PC-9 (cell line): ENCODE measurements at regions not wholly inside any gene's neighbourhood (a gene's known extent, or its start where the extent isn't known, plus 50 kb on each side); places are given as distances from the start of the nearest gene placed in this dataset.

Experiments
- BruUV-seq: library from RNA; stranded (reverse); fragments of 400-500 nt; replicated peaks from 2 replicates; lab custom pipeline; 2021; lab: Mats Ljungman, UMichigan
- CTCF ChIA-PET: fragments of 300-600 bp; sonication (Branson Sonifier 250); formaldehyde crosslinking; loops from one replicate; lab custom pipeline; 2022; ENCODE audit warnings: antibody characterized with exemption; lab: Charles Lee
- POLR2A ChIA-PET: fragments of 300-600 bp; sonication (Branson Sonifier 250); formaldehyde crosslinking; loops from one replicate; lab custom pipeline; 2022; ENCODE audit warnings: antibody characterized with exemption; ENCODE audit not compliant: unreplicated experiment; lab: Charles Lee
- DNase-seq, 2 experiments: peaks; one replicate each; pipeline versions ENCODE4 v3.0.0 to v3.0.0-alpha.2; 2015 to 2022; ENCODE audit warnings: mixed read lengths in 1 of 2
- H2AFZ ChIP-seq: fragments of 200-600 bp; sonication (generic); 2 replicates; pipeline ENCODE4 v1.8.1; 2017; ENCODE audit warnings: antibody characterized with exemption
- H3F3A ChIP-seq: fragments of 200-600 bp; sonication (generic); 2 replicates; pipeline ENCODE4 v1.8.1; 2017; ENCODE audit warnings: antibody characterized with exemption, mild to moderate bottlenecking, low read depth; ENCODE audit not compliant: insufficient read depth
- H3K27ac ChIP-seq: fragments of 200-600 bp; sonication (generic); 2 replicates; pipeline ENCODE4 v1.6.1; 2016; ENCODE audit warnings: mixed run types
- H3K27me3 ChIP-seq: fragments of 200-600 bp; sonication (generic); 2 replicates; pipeline ENCODE4 v1.6.1; 2016; ENCODE audit warnings: low read depth, mixed run types; ENCODE audit not compliant: insufficient read depth
- H3K36me3 ChIP-seq: fragments of 200-600 bp; sonication (generic); 2 replicates; pipeline ENCODE4 v1.6.1; 2016; ENCODE audit warnings: low read depth, mixed run types
- H3K4me1 ChIP-seq: fragments of 200-600 bp; sonication (generic); replicated peaks from 2 replicates; pipeline ENCODE4 v1.6.1; 2016; ENCODE audit warnings: mixed run types; ENCODE audit not compliant: insufficient read depth
- H3K4me2 ChIP-seq: fragments of 200-600 bp; sonication (generic); 2 replicates; pipeline ENCODE4 v1.6.1; 2017; ENCODE audit warnings: mixed run types
- H3K4me3 ChIP-seq: fragments of 200-600 bp; sonication (generic); 2 replicates; pipeline ENCODE4 v1.6.1; 2016; ENCODE audit warnings: mixed run types
- H3K79me2 ChIP-seq: fragments of 200-600 bp; sonication (generic); 2 replicates; pipeline ENCODE4 v1.6.1; 2017; ENCODE audit warnings: low read depth, mixed run types
- H3K9me2 ChIP-seq: fragments of 200-600 bp; sonication (generic); 2 replicates; pipeline ENCODE4 v1.8.1; 2017; ENCODE audit warnings: mild to moderate bottlenecking; ENCODE audit not compliant: insufficient read depth
- H3K9me3 ChIP-seq: fragments of 200-600 bp; sonication (generic); 2 replicates; pipeline ENCODE4 v1.8.1; 2016; ENCODE audit warnings: low read depth; ENCODE audit not compliant: insufficient read depth
- H4K20me1 ChIP-seq: fragments of 200-600 bp; sonication (generic); 2 replicates; pipeline ENCODE4 v1.8.1; 2017; ENCODE audit not compliant: insufficient read depth
- CTCF ChIP-seq: fragments of 200-600 bp; sonication (generic); conservative IDR thresholded peaks from 2 replicates; pipeline ENCODE4 v1.6.1; 2017; ENCODE audit warnings: mixed run types, antibody characterized with exemption, mild to moderate bottlenecking, moderate library complexity
- EZH2 ChIP-seq: fragments of 200-600 bp; sonication (generic); IDR thresholded peaks from 2 replicates; pipeline ENCODE4 v1.8.0; 2017; ENCODE audit warnings: antibody characterized with exemption, low read depth
- intact Hi-C: fragments of 100-400 bp; cut with micrococcal nuclease; formaldehyde crosslinking; loops from one replicate; pipeline ENCODE4 v1.10.0; 2022; ENCODE audit not compliant: unreplicated experiment

DNA sequence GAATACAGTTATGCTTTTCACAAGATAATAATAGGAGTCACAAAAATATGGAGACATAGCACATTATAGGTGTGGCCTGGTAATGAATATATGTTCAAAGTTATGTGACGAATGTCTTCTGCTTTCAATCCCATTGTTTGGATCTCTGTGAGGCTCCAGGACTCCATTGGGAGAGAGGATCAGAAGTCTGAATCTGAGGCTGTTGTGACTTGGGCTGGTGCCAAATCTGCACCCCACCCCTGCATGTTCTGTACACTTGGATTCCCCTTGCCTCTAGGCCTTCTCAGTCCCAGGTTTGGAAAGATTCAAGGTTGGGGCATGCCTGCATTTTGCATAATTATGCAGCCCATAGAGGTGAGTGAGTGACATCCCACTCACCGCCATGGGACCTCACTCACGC, 103.1 kb upstream of the MGAT5 start:
- Histone ChIP-seq H3K36me3 (no peaks in the 10 kb centered on the region), H3K27me3 (no peaks in the 10 kb centered on the region), H2AFZ (no peak overlapping the region), H3F3A (no peaks in the 10 kb centered on the region), H3K4me3 (no peak overlapping the region), H4K20me1 (no peaks in the 10 kb centered on the region), H3K79me2 (no peaks in the 10 kb centered on the region), H3K27ac (no peak overlapping the region), H3K9me3 (no peaks in the 10 kb centered on the region), H3K4me1 (no peaks in the 10 kb centered on the region), H3K4me2 (no peak overlapping the region), H3K9me2 (no peaks in the 10 kb centered on the region)
- no peak for DNase-seq
- ChIA-PET CTCF (no interaction called here), POLR2A (no interaction called here)
- intact Hi-C loops: no loop called here
- no TSS peak for BruUV-seq
- TF ChIP-seq EZH2 (no peak), CTCF (no peak)

GRCh38 chr2:134152045-134153010, 101.5 kb upstream of the MGAT5 start:
- TF ChIP-seq EZH2 (no peak), CTCF (no peak)
- H3K27me3 ChIP-seq: no peaks in the 10 kb centered on the region
- no peaks in the 10 kb centered on the region for H3K9me3 ChIP-seq
- H3K4me2 ChIP-seq: no peak overlapping the region
- ChIA-PET CTCF (no interaction called here), POLR2A (no interaction called here)
- no peak overlapping the region for H3K27ac ChIP-seq
- no peaks in the 10 kb centered on the region for H3K9me2 ChIP-seq
- intact Hi-C loops: no loop called here
- H2AFZ ChIP-seq: no peak overlapping the region
- no TSS peak for BruUV-seq
- H3K4me3 ChIP-seq: no peak overlapping the region
- no peaks in the 10 kb centered on the region for H3K79me2 ChIP-seq
- no peaks in the 10 kb centered on the region for H4K20me1 ChIP-seq
- no peak for DNase-seq
- H3F3A ChIP-seq: no peaks in the 10 kb centered on the region
- H3K4me1 ChIP-seq: no peaks in the 10 kb centered on the region
- H3K36me3 ChIP-seq: no peaks in the 10 kb centered on the region

GRCh38 chr2:134153294-134153880, 100.5 kb upstream of the MGAT5 start:
- TF ChIP-seq CTCF (no peak), EZH2 (no peak)
- no TSS peak for BruUV-seq

More at GRCh38 chr2:134153294-134153880, 100.5 kb upstream of the MGAT5 start:
- Histone ChIP-seq H3K79me2 (no peaks in the 10 kb centered on the region), H3K4me3 (no peak overlapping the region), H3K27ac (no peak overlapping the region), H3K4me2 (no peak overlapping the region), H3K9me2 (no peaks in the 10 kb centered on the region), H2AFZ (no peak overlapping the region), H3K4me1 (no peaks in the 10 kb centered on the region), H4K20me1 (no peaks in the 10 kb centered on the region), H3K27me3 (no peaks in the 10 kb centered on the region), H3K9me3 (no peaks in the 10 kb centered on the region), H3K36me3 (no peaks in the 10 kb centered on the region), H3F3A (no peaks in the 10 kb centered on the region)
- CTCF ChIA-PET: no interaction called here
- POLR2A ChIA-PET: no interaction called here
- intact Hi-C loops: no loop called here
- no peak for DNase-seq
